ENCODE measurements at regions not wholly inside any gene's neighbourhood (a gene's known extent, or its start where the extent isn't known, plus 50 kb on each side); places are given as distances from the start of the nearest gene placed in this dataset.

DNA sequence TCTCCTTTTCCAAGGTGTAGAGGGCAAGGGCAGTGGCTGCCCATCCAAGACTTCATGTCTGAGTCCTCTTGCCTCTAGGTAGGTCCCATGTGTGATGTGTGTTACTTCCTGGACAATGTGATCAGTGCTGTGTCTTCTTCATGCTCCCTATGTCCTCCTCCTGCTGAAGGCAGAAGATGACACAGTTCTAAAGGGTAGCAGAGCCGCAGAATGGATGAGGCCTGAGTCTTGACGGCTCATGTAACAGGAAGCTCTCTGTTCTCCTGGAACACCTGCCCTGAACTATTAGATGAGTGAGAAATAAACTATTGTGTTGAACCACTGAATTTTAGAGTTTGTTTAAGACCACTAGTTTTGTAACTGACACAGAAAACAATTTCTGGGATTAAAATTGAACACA is 165.9 kb downstream of the NDFIP2 start:
- H3K4me1 ChIP-seq: no peaks in the 10 kb centered on the region
- no peak for TF ChIP-seq Cebpa-rat (IDR thresholded peaks at IDR 0.05)
- H3K27ac ChIP-seq: no peak overlapping the region
- H3K9me3 ChIP-seq (replicated peaks in 1 of 11): no peaks in the 10 kb centered on the region
- H3K27me3 ChIP-seq: no peaks in the 10 kb centered on the region
- no peak overlapping the region for H3K4me2 ChIP-seq
- H3K36me3 ChIP-seq: no peaks in the 10 kb centered on the region
- no peaks in the 10 kb centered on the region for H4K20me1 ChIP-seq
- no peak overlapping the region for H3K9ac ChIP-seq
- no peak overlapping the region for H3K4me3 ChIP-seq

DNA sequence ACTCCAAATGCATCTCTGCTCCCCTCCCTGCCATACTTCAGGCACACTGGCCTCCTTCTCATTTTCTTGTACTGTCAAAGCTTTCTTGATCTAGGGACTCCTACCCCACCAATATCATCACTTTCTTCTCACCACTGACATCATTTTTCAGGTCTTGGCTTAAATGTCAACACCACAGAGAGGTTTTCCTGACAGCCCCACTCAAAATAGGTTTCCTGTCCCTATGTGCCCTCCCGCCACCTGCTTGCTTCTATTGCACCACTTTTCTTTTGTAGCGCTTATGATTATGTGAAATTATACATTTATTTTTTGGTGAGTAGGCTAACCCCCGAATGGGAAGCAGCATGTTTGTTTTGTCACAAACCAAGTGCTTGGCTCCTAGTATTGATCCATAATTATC is 164.6 kb downstream of the NDFIP2 start:
- no peaks in the 10 kb centered on the region for H3K9me3 ChIP-seq (replicated peaks in 1 of 11)
- H3K27ac ChIP-seq: no peak overlapping the region
- H4K20me1 ChIP-seq: no peaks in the 10 kb centered on the region
- H3K4me1 ChIP-seq: no peaks in the 10 kb centered on the region
- no peaks in the 10 kb centered on the region for H3K36me3 ChIP-seq
- no peak overlapping the region; a peak in 1 of 22 replicates for H3K4me2 ChIP-seq
- no peak overlapping the region for H3K9ac ChIP-seq
- no peak overlapping the region for H3K4me3 ChIP-seq
- no peak for TF ChIP-seq Cebpa-rat (IDR thresholded peaks at IDR 0.05)
- no peaks in the 10 kb centered on the region for H3K27me3 ChIP-seq

DNA sequence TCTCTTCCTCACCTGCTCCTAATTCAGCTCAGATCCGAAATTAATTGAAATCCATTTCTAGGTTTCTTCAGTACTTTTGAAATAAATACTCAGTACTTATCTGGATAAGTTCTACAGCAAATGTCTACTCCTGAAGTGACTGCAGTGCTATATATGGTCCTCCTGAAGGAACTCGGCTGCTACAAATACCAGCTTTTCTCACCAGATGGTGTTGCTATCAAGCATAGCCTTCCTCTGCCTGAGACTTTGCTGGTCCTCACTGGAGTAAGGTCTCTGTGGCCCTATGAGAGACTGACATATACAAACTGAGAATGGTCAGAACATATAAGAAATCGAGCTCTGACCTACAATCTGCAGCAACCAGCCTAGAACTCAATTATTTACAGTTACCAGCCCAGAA is 161.6 kb downstream of the NDFIP2 start:
- no peak overlapping the region for H3K27ac ChIP-seq
- H3K9me3 ChIP-seq (replicated peaks in 1 of 11): no peaks in the 10 kb centered on the region
- no peak for TF ChIP-seq Cebpa-rat (IDR thresholded peaks at IDR 0.05)
- H3K27me3 ChIP-seq: no peaks in the 10 kb centered on the region
- no peaks in the 10 kb centered on the region for H4K20me1 ChIP-seq
- H3K4me3 ChIP-seq: no peak overlapping the region
- H3K4me1 ChIP-seq: no peaks in the 10 kb centered on the region
- H3K9ac ChIP-seq: no peak overlapping the region
- H3K36me3 ChIP-seq: no peaks in the 10 kb centered on the region
- H3K4me2 ChIP-seq: no peak overlapping the region

DNA sequence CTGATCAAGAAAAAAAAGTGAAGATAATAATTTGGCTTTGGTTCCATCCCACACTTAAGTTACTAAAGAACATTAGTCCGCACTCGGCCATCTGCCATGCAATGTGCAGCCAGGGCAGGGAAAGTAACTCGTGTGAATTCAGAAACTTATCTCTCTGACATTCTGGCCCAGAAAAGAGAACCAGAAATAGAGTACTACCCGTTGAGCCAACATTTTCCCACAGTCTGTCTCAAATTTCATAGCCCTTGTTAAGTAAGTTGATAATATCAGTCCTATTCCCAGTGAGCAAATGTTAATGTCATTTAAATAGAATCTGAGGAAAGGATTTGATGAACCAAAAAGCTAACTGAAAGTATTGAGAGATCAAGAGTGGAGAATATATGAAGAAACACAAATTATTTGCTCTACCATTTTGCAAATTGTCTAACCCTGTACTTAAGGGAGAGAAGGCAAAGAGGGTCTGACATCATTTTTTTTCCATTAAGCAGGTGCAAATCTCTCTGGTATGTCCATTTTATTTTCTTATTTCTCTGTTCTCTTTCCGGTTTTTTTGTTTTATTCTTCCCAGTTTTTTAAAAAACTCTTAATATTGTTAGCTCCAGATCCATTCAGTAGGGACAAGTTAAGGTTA is 156.3 kb downstream of the NDFIP2 start:
- Histone ChIP-seq H3K36me3 (no peaks in the 10 kb centered on the region), H4K20me1 (no peaks in the 10 kb centered on the region), H3K4me2 (no peak overlapping the region), H3K9ac (no peak overlapping the region), H3K9me3 (replicated peaks in 1 of 11) (no peaks in the 10 kb centered on the region), H3K27ac (no peak overlapping the region), H3K4me1 (no peaks in the 10 kb centered on the region), H3K4me3 (no peak overlapping the region), H3K27me3 (no peaks in the 10 kb centered on the region)
- TF ChIP-seq Cebpa-rat (IDR thresholded peaks at IDR 0.05): no peak

DNA sequence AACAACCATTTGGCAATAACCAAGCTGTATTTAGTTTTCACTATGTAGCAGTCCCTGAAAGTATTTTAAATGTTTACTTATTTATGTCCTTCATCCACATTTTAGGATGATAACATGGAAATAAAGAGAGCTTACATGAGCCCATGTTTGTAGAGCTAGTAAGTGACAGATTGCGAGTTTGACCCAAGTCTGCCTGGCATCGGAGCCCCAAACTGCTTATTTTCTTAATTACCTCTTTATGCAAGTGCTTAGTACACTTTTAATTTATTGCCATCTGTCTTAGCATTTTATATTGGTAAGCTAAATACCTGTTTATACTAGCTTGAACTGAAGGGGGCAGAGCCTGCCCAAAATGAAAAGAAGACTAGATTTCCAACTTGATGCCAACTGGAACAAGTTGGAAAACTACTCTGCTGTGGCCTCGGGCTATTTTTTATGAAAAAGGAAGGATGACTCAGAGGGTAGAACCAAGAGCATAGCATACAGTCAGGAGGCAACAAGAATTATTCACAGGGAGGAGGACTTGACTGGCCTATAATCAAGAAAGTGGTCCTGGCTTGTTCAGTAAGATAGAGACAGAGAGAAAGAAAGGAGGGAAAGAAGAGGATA is 150.2 kb downstream of the NDFIP2 start:
- no peak overlapping the region for H3K4me2 ChIP-seq
- H3K27ac ChIP-seq: no peak overlapping the region

DNA sequence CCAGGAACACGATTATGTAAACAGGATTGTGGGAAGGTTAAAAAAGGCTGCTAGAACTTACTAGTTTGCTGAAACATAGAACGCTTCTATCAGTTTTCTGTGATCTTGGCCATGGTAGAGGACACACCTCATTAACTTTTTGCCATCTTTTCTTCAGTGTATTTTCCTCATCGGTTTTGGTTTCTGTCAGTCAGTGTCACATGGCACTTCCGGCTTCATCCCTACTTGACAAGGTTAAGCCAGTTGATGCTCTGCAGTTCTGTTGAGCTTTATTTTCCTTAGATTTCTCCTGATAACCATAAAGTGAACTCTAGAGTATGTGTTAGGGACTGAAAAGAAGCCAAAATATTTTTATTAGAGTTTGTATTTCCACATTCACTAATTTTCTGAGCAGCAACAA is 147.5 kb downstream of the NDFIP2 start:
- no peaks in the 10 kb centered on the region for H3K4me1 ChIP-seq
- no peaks in the 10 kb centered on the region for H3K9me3 ChIP-seq (replicated peaks in 1 of 11)
- no peak for TF ChIP-seq Cebpa-rat (IDR thresholded peaks at IDR 0.05)
- no peaks in the 10 kb centered on the region for H3K36me3 ChIP-seq
- no peak overlapping the region for H3K4me2 ChIP-seq
- H3K27ac ChIP-seq: no peak overlapping the region
- H3K27me3 ChIP-seq: no peaks in the 10 kb centered on the region
- H3K4me3 ChIP-seq: no peak overlapping the region
- no peaks in the 10 kb centered on the region for H4K20me1 ChIP-seq
- H3K9ac ChIP-seq: no peak overlapping the region

More for the DNA sequence above, 150.2 kb downstream of the NDFIP2 start:
- Histone ChIP-seq H3K4me3 (no peak overlapping the region), H3K9me3 (replicated peaks in 1 of 11) (no peaks in the 10 kb centered on the region), H3K4me1 (no peaks in the 10 kb centered on the region), H4K20me1 (no peaks in the 10 kb centered on the region), H3K36me3 (no peaks in the 10 kb centered on the region), H3K27me3 (no peaks in the 10 kb centered on the region), H3K9ac (no peak overlapping the region)
- no peak for TF ChIP-seq Cebpa-rat (IDR thresholded peaks at IDR 0.05)

DNA sequence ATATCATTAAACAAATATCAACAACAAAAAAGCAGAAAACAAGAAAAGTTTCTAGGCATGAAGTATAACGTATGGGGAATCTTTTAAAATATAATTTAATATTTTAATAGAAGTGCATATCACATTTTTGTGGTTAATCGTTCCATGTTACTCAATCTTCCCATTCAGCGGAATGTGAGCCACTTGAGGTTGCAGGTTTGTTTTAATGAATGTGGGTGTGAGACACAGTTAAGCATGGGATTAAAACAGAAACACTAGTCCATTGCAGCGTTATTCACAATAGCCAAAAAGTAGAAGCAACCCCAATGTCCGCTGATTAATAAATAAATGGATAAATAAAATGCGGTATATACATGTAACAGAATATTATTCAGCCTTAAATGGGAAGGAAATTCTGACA is 146.0 kb downstream of the NDFIP2 start:
- no peak overlapping the region for H3K9ac ChIP-seq
- no peaks in the 10 kb centered on the region for H3K36me3 ChIP-seq
- H4K20me1 ChIP-seq: no peaks in the 10 kb centered on the region
- no peaks in the 10 kb centered on the region for H3K4me1 ChIP-seq
- no peak overlapping the region for H3K4me3 ChIP-seq
- H3K27ac ChIP-seq: no peak overlapping the region
- no peaks in the 10 kb centered on the region for H3K27me3 ChIP-seq
- H3K4me2 ChIP-seq: no peak overlapping the region
- no peaks in the 10 kb centered on the region for H3K9me3 ChIP-seq (replicated peaks in 1 of 11)
- TF ChIP-seq Cebpa-rat (IDR thresholded peaks at IDR 0.05): no peak

DNA sequence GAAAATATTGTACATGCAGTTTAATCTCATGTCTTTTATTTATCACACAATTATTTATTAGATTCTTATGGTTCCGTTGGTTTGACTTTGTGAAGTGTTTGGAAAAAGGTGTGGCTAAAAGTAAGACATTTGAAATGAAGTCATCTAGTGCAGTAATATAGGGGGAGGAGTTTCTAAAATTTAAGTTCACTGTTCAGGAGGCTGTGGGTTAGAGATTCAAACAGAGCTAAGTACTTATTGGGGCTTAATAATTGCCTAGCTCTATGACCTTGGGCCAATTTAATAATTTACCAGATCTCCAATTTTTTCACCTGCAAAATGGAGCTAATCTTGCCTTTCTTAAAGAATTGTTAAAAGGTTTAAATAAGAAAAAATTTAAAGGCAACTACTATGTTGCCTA is 144.6 kb downstream of the NDFIP2 start:
- Histone ChIP-seq H4K20me1 (no peaks in the 10 kb centered on the region), H3K27me3 (no peaks in the 10 kb centered on the region), H3K9me3 (replicated peaks in 1 of 11) (no peaks in the 10 kb centered on the region), H3K9ac (no peak overlapping the region), H3K27ac (no peak overlapping the region), H3K36me3 (no peaks in the 10 kb centered on the region), H3K4me1 (no peaks in the 10 kb centered on the region), H3K4me2 (no peak overlapping the region), H3K4me3 (no peak overlapping the region)
- no peak for TF ChIP-seq Cebpa-rat (IDR thresholded peaks at IDR 0.05)

DNA sequence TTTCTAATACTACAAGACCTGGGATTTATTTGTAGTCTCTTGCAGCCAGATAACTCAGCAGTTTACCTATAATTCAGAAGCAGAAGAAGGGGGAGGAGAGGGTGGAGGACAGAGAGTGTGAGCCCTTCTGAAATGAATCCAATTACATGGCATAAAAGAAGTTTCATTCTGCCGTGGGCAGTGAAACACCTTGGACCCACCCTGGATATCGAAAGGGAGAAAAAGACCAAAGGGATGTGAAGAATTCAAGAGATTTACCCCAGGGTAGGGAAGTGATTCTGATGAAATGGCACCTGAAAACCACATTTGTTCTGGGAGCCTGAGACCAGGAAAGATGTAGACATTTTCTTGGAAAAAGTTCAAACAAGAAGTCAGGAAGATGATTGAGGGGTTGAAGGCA is 140.9 kb downstream of the NDFIP2 start:
- TF ChIP-seq Cebpa-rat (IDR thresholded peaks at IDR 0.05): no peak
- Histone ChIP-seq H3K4me1 (no peaks in the 10 kb centered on the region), H3K27me3 (no peaks in the 10 kb centered on the region), H4K20me1 (no peaks in the 10 kb centered on the region), H3K36me3 (no peaks in the 10 kb centered on the region), H3K9me3 (replicated peaks in 1 of 11) (no peaks in the 10 kb centered on the region; a peak in 1 of 22 replicates), H3K4me2 (no peak overlapping the region), H3K9ac (no peak overlapping the region), H3K4me3 (no peak overlapping the region), H3K27ac (no peak overlapping the region)

DNA sequence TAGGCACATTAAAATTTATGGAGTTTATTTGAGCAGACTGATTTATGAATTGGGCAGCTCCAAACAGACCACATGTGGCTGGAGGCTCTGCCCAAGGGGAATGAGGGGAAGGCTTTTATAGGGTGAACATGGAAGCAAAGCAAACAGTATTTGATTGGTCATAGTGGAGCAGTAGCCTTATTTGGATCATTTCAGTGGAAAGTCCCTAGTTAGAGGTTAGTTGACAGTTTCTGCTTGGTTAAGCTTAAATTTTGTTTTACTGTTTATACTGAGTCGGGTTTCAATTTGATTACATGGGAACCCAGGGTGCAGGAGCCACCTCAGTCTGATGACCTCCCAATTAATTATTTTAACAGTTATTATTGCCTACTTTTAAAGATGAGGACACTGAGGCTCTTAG is 140.5 kb downstream of the NDFIP2 start:
- H3K4me1 ChIP-seq: no peaks in the 10 kb centered on the region
- no peaks in the 10 kb centered on the region for H3K27me3 ChIP-seq
- no peak for TF ChIP-seq Cebpa-rat (IDR thresholded peaks at IDR 0.05)
- H3K4me3 ChIP-seq: no peak overlapping the region
- H3K4me2 ChIP-seq: no peak overlapping the region
- no peak overlapping the region for H3K27ac ChIP-seq
- H3K9ac ChIP-seq: no peak overlapping the region
- H3K36me3 ChIP-seq: no peaks in the 10 kb centered on the region
- H4K20me1 ChIP-seq: no peaks in the 10 kb centered on the region
- no peaks in the 10 kb centered on the region; a peak in 1 of 22 replicates for H3K9me3 ChIP-seq (replicated peaks in 1 of 11)

Data from BLaER1 treated with 17β-estradiol and CSF1 and Interleukin-3, amounts not matched to agents 10 nM and 100 nM (cell line).